ENCODE measurements at regions not wholly inside any gene's neighbourhood (a gene's known extent, or its start where the extent isn't known, plus 50 kb on each side); places are given as distances from the start of the nearest gene placed in this dataset.

DNA sequence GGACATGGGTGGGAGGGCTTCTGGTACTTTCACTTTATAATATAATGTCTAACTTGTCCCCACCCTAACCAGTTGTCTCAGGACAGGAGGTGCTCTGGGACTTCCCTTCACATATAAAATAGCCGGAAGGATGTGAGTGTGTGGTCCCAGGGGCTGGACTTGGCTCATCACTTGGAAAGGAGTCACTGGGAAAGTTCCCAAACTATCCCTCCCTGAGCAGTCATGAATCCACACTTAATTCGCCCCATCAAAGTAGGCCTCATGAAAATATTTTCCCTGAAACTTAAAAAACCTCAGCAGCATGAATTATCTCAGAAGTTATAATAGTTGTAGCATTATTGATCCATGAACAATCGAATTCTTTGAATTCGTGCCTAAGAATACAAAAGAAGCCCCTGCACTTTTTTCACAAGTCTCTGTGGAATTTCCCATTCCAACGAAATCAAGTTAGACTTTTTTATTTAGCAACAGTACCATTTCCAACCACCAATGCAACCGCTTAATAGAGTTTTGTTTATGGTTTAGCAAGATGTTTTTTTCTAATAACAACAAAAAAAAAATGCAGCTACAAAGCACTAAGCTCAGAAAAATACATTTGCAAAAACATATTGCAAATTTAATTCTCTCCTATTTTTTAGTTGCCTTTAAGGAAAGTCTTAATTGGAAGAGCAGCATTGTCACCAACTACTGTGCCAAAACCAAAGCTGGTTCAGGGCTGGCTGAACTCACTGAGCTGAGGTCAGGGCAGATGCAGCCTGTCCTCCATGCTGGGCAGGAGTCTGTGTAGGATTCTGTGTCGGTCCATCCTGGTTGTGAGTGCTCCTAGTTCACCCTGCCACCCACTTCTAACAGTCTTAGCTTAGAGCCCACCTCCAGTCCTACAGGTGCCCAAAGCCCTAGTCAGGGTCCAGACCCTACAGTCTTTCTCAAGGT is 68.8 kb upstream of the SPTBN1 start:
- no peak for DNase-seq (ENCODE audit: low spot score)
- no peak overlapping the region for H2AFZ ChIP-seq (ENCODE audit: low read length)
- CTCF ChIA-PET (ENCODE audit: unreplicated experiment), result interaction anchor here (0.6 kb wide), 1 partner anchor 41 kb away, joined by 3 read pairs; no protein-coding TSS in a partner anchor
- POLR2A ChIA-PET, result interaction anchor here (1.2 to 1.3 kb wide), 2 partner anchors 9 to 21 kb away, joined by 3 to 5 read pairs; no protein-coding TSS in a partner anchor
- no peaks in the 10 kb centered on the region for H3K9me2 ChIP-seq (ENCODE audit: insufficient read depth, low read length)
- H3K36me3 ChIP-seq (ENCODE audit: insufficient read depth, low read length), result no peaks in the 10 kb centered on the region
- BruUV-seq (replicated peaks), result no TSS peak
- no peak overlapping the region for H3K4me2 ChIP-seq (ENCODE audit: low read length)
- intact Hi-C loops (cut with micrococcal nuclease; ENCODE audit: unreplicated experiment), result no loop called here
- H3K9me3 ChIP-seq (ENCODE audit: low read length), result no peaks in the 10 kb centered on the region
- no peak overlapping the region for H3K4me3 ChIP-seq (ENCODE audit: low read depth, low read length, poor library complexity, severe bottlenecking)
- no peak overlapping the region for H3K27ac ChIP-seq (ENCODE audit: low read depth, low read length, poor library complexity, severe bottlenecking)
- no peak for TF ChIP-seq EZH2phosphoT487 (IDR thresholded peaks at IDR 0.05; ENCODE audit: borderline replicate concordance, low read depth, low read length)
- TF ChIP-seq, protein P1, sequence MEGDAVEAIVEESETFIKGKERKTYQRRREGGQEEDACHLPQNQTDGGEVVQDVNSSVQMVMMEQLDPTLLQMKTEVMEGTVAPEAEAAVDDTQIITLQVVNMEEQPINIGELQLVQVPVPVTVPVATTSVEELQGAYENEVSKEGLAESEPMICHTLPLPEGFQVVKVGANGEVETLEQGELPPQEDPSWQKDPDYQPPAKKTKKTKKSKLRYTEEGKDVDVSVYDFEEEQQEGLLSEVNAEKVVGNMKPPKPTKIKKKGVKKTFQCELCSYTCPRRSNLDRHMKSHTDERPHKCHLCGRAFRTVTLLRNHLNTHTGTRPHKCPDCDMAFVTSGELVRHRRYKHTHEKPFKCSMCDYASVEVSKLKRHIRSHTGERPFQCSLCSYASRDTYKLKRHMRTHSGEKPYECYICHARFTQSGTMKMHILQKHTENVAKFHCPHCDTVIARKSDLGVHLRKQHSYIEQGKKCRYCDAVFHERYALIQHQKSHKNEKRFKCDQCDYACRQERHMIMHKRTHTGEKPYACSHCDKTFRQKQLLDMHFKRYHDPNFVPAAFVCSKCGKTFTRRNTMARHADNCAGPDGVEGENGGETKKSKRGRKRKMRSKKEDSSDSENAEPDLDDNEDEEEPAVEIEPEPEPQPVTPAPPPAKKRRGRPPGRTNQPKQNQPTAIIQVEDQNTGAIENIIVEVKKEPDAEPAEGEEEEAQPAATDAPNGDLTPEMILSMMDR (conservative IDR thresholded peaks at IDR 0.05; ENCODE audit: low read length), result no peak
- H4K20me1 ChIP-seq (ENCODE audit: insufficient read depth, low read length), result no peaks in the 10 kb centered on the region
- H3K79me2 ChIP-seq (ENCODE audit: insufficient read depth, low read depth, low read length), result no peaks in the 10 kb centered on the region
- H3K4me1 ChIP-seq (ENCODE audit: insufficient read depth, low read length, poor library complexity, severe bottlenecking), result no peaks in the 10 kb centered on the region

DNA sequence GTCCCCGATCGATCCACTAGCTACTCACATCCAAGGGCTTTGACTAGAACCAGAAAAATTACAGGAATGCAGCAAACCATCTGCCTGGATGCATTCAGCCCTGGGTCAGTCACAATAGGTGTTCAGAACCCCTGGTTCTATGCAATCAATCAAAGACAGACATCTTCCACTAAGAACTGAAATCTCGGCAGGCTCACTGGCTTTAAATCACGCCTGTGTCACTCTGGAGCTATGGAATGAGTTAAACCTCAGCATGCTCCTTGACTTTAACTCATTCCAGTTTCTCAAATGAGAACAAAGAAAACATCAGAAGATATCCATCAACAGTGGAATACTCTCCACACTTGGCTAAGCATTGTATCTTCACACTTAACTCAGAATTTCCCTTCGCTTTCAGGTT is 68.1 kb upstream of the SPTBN1 start:
- Histone ChIP-seq H3K4me1 (ENCODE audit: insufficient read depth, low read length, poor library complexity, severe bottlenecking) (no peaks in the 10 kb centered on the region), H3K4me3 (ENCODE audit: low read depth, low read length, poor library complexity, severe bottlenecking) (no peak overlapping the region), H3K27ac (ENCODE audit: low read depth, low read length, poor library complexity, severe bottlenecking) (no peak overlapping the region), H3K9me3 (ENCODE audit: low read length) (no peaks in the 10 kb centered on the region), H3K36me3 (ENCODE audit: insufficient read depth, low read length) (no peaks in the 10 kb centered on the region), H4K20me1 (ENCODE audit: insufficient read depth, low read length) (no peaks in the 10 kb centered on the region), H3K9me2 (ENCODE audit: insufficient read depth, low read length) (no peaks in the 10 kb centered on the region), H2AFZ (ENCODE audit: low read length) (no peak overlapping the region), H3K79me2 (ENCODE audit: insufficient read depth, low read depth, low read length) (no peaks in the 10 kb centered on the region), H3K4me2 (ENCODE audit: low read length) (no peak overlapping the region)
- ChIA-PET POLR2A (no interaction called here), CTCF (ENCODE audit: unreplicated experiment) (interaction anchor here (0.6 kb wide), 1 partner anchor 42 kb away, joined by 3 read pairs; no protein-coding TSS in a partner anchor)
- intact Hi-C loops (cut with micrococcal nuclease; ENCODE audit: unreplicated experiment), result no loop called here
- TF ChIP-seq, protein P1 (conservative IDR thresholded peaks at IDR 0.05; ENCODE audit: low read length), result no peak
- no peak for TF ChIP-seq EZH2phosphoT487 (IDR thresholded peaks at IDR 0.05; ENCODE audit: borderline replicate concordance, low read depth, low read length)
- no TSS peak for BruUV-seq (replicated peaks)
- no peak for DNase-seq (ENCODE audit: low spot score)

Data from OCI-LY7 (cell line).